ENCODE measurements at regions not wholly inside any gene's neighbourhood (a gene's known extent, or its start where the extent isn't known, plus 50 kb on each side); places are given as distances from the start of the nearest gene placed in this dataset.

DNA sequence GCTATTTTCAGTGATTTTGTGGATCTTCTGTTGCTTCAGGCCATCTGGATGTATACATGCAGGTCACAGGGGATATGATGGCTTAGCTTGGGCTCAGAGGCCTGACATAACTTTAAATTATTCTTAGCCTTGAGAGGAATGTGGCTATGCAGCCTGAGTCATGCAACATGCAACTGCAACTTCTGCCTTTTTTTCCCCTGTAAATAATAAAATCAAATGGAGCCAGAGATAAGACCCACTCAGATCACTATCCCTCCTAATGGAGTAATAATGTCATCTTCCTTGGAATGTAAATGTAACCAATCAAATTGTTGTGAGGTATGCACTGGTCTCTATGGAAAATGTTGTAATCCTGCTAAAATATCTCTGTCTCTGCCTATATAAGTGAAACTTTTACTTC, 54.9 kb downstream of the MAGEB17 start:
- no peak for DNase-seq

DNA sequence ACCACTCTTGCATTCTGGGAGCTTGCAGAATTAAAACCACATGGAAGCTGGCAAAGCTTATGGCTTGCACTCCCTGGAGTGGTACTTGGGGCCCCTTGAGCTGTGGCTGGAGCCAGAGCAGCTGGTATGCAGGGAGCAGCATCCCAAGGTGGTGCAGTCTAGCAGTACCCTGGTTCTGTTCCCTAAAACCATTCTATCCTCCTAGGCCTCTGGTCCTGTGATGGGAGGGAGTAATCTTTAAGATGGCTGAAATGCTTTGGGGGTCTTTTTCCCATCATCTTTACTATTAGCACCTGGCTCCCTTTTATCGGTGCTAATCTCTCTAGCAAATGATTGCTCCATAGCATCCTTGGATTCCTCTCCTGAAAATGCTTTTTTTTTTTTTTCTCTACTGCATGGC, 56.1 kb downstream of the MAGEB17 start:
- DNase-seq, result no peak

DNA sequence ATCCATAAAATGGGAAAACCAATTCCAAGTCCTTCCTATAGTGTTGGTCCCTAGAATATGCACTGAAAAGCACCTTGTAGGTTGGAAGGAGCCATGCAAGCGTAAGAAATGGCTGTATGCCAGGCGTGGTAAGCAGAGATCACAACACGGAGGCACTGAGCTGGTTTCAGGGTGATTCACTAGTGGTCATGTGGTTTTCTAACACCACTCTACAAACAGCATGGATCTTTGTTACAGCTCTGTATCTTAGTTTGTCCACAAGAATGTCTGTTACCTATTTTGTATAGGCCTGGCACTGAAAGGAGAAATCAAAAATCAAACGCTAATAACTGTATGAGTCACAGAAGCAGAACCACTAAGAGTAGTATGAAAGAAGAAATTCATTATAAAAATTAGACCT, 71.9 kb downstream of the MAGEB17 start:
- DNase-seq, result no peak

DNA sequence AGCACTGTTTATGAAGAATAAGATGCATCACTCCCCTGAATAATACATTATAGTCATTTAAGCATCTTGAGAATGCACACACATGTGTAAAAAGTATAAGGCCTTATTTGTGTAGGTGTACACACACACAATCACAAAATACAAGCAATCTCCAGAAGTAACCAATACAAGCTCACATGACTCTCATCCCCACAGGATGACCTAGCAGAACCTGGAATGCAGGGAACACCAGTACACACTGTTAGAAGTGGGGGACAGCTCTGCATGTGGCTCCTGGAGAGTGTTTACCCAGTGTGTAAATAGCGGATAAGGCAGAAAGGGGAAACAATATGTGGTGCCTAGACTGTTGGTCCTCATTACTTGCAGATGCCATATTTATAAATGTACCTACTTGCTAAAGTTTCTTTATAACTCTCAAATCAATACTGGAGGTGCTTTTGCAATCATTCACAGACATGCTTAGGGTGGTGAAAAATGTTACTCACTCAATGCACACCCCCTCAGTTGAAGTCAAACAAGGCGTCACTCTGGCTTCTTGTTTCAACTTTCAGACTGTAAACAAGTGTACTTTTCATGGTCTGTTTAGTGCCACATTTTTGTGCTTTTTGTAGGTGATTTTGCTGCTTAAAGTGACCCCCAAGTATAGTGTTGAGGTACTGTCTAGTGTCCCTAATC, 73.1 kb downstream of the MAGEB17 start:
- no peak for DNase-seq

DNA sequence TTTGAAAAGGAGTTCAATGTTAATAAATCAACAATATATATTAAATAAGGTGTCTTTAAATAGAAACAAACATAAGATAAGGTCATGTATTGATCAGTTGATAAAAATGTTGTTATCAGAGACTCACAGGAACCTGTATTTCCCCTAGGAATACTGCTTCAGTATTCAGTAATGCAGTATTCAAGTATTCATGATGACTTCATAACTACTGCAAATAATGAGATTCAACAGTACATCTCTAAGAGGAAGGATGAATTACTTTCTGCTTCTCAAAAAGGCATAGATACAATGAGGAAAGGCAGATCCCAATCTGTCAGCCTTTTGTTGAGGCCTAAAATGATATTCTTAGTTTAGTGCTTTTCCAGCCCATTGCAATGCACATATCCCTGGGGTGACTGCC, 73.7 kb downstream of the MAGEB17 start:
- DNase-seq, result no peak

DNA sequence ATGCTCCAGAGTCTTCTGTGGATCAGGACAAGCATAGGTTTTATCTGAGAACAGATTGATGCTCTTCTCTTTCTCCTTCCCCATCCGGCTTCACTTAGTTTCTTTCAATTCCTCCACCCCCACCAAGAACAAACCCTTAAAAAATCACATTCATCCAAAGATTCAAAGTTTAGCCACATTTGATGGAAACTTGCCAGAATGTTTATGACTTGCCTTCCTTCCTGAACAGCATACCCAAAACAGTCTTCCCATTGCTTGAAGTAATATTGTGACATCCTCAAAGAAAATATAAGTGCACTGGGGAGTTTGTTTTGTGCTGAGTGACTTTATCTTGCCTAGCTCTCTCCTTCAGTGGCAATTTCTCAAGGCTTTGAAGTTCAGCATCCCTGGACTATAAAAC, 83.0 kb downstream of the MAGEB17 start:
- DNase-seq, result no peak

DNA sequence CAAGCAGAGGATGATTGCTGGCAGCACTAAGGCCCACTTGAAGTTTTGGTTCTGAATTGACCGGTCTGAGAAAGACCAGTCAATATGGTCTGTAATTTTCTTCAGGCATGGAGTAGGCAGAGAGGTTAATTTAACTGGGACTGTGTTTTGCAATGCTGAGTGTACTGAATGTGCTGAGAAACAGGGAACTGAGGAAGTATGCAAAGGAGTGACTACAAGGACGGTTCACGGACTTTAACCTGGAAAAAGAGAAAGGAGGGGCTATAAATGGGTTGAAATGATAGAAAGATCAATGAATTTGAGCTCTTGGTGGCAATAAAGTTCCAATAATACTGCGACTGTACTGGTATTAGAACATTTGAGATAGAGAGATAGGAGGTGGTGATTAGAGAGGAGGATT, 84.5 kb downstream of the MAGEB17 start:
- no peak for DNase-seq

DNA sequence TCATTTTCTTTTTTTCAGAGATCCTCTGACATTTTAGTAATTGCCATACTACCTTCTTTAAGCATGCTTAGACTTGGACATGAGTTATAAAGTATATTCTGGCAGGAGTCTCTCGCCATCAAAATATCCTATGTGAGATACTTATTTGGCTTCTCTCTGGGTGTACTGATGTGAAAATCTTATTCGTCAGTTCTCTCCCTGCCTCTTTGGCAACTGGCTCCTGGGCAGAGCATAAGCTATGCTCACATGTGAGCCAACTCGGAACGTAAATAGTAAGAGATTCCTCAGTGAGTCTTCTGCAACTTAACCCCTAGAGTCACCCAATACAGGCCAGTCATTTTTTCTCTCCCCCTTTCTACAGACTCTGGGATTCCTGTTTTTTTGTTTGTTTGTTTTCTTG, 91.6 kb downstream of the MAGEB17 start:
- no peak for DNase-seq

DNA sequence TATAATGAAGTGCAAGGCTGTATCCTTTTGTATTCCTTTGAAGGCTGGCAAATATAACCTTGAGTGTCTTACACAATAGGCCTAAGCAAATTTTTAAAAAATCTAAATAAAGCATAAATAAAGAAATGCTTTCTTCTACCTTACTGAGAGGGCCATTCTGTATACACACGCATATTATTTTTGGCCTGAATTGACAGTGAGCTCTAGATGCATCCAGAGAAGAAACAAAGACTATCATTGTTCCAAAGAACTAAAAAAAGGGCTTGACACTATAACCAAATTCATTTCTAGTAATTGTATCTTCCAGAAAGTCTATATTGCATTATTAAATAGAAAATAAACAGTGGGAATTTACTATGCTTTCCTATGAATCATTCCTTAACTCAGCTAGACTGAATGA, 100.2 kb downstream of the MAGEB17 start:
- no peak for DNase-seq

DNA sequence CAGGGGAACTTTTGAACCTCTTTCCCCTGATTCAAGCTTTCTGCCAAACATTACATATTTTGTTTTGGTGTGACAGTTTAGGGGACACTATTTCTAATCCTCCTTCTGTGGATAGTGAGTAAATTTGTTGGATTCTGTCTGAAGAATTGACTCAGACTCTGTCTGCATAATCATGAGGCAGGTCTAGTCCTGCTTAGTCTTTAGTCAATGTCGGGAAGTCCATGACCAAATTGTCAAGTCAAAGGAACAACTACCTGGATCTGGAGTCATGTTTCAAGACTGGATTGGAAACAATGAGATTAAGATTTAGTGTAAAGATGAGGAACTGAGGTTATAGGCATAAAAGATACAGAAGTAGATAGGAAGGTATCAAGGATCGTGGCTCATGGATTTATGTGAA, 100.9 kb downstream of the MAGEB17 start:
- no peak for DNase-seq

DNA sequence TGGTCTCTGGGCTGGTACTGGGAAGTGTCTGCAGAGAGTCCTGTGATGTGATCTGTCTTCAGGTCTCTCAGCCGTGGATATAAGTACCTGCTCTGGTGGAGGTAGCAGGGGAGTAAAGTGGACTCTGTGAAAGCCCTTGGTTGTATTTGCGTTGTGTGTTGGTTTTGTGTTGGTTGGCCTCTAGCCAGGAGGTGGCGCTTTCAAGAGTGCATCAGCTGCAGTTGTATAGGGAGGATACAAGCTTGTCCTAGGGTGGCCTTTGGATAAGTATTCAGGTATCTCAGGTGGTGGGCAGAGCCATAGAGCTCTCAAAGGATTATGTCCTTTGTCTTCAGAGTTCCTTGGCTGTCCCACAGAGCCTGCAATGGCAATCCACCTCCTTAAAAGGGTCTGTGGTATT, 111.6 kb downstream of the MAGEB17 start:
- DNase-seq, result no peak

DNA sequence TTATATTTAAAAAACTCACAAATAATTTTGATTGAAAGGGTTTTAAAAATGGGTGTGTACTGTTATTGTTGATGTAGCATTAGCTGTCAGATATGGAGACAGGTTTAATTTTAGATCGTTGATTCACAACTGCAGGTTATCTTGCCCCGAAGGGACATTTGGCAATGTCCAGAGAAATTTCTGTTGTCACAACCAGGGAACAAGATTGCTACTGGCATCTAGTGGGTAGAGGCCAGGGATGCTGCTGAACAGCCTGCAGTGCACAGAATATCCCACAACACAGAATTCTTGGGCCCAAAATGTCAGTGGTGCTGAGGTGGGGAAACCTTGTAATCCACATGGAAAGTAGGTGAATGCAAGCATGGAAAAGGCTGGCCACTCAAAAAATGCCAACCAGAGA, 114.9 kb downstream of the MAGEB17 start:
- no peak for DNase-seq

DNA sequence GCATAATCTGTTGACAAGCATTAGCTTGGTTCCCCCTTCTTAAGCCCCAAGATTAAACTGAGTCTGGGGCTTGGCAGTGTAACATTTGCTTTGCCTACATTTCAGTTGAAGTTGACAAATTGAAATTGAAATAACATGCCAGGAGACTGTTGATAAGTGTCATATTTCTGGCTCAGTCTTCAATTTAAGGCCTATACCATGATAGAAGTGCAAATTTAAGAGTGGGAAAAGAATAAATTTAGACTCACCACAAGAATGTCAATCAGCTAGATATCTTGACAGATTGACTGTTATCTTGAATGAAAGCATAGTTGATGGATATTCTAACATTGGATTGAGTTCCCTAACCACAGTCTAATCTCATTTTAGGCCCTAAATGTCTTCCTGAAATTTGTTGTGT, 117.6 kb downstream of the MAGEB17 start:
- DNase-seq, result no peak

DNA sequence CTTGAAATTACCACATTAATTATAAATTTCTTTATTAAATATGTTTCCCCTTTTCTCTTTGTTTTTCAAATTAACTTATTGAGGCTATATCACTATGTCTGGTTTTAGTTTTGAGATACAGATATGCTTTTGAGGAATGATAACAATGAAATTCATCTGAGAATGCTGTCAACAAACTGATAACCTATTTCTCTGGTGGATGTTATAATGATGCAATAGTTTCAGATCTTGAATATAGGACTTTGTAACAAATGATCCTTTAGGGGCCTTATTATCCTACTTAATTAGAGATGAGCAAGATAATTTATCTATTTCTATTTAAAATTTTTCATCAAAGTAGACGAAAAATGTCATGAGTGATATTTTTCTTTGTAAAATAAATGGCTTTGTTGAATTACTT, 123.7 kb downstream of the MAGEB17 start:
- no peak for DNase-seq

DNA sequence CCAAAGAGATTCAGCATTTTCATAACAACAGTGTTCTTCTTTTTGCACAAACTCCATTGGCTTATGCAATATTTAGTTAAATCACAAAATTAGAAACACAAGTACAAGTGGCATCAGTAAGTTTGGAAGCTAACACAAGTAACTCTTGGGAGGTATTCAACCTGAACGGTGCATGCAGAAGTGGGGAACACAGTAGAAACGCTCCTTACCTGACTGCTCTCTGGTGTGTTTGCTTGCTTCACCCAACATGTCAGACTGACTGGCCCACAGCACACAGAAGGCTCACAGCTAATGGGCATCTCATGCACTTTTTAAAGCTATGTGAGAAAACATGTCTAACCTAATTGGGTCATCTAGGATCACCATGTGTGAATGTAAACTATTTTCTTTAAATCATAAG, 133.6 kb downstream of the MAGEB17 start:
- DNase-seq, result no peak

DNA sequence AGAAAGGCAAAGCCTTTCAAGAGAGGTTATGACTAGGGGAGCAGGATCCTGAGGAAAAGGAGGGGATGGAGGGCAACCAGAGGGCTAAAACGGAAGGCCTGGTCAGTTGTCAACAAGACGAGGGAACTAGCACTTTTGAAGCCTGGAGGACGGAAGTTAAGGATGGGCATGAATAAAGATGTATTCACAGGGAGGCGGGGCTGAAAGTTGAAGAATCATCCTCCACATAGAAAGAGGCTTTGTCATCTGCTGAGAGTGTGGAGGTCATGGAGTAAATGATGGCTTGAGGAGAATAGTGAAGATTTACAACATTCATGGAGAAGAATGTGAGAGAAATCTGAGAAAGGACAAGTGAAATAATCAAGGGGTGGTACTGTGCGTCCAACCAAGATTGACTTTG, 137.5 kb downstream of the MAGEB17 start:
- DNase-seq, result no peak

DNA sequence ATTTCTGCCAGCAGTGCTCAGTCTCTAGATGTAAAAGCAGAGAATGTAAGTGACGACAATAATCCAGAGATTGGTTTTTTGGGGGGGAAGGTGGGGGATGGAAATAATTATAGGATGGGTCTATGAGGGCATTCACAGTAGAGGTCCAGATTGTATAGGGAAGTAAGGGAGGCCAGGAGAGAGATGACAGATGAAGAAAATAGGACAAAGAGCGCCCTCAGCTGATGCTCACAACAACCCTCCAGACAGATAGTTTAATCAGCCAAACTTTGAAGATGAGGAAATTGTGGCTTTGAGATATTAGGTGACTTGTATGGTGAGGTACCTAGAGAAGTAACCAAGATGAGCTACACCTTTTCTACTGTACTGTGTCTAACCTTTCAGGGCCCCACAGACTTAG, 137.9 kb downstream of the MAGEB17 start:
- no peak for DNase-seq

DNA sequence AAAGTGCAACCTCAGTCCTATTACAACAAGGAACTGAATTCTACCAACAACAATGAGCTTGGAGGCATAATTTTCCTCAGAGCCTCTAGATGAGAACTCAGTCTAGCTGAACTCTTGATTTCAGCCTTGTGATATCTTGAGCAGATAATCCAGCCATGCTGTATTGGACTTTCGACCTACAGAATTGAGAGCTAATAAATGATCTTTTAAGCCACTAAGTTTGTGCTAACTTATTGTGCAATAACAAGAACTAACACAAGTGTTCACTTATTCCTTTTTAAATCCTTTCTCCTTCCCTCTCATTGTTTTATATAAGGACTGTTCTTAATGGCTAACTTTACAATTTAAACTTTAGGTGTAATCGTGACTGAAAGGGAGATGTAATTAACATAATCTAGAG, 140.7 kb downstream of the MAGEB17 start:
- DNase-seq, result no peak

DNA sequence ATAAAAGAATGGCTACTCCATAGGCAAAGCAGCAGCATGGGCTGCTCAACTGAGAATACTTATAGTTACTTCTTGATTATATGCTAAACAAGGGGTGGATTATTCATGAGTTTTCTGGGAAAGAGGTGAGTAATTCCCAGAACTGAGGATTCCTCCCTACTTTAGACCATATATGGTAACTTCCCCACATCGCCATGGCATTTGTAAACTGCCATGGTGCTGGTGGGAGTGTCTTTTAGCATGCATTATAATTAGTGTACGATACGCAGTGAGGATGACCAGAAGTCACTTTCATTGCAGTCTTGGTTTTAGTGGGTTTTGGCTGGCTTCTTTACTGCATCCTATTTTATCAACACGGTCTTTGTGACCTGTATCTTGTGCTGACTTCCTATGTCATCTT, 141.5 kb downstream of the MAGEB17 start:
- no peak for DNase-seq

DNA sequence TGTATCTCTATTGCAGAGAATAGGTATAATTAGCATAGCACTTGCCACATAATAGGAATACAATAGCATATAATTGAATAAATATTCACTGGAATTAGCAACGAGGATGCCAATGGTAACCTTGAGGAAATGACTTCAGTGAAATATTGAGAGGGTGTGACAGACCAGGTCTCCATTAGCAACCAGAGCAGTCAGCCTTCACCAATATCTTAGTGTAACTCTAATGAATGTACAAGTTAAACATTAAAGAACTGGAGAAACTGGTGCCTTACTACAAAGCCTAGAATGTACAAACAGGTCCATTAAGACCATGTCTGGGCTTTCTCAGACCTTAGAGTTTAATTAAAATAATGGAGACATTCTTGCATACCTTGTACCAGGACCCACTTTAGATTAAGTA, 143.0 kb downstream of the MAGEB17 start:
- no peak for DNase-seq

DNA sequence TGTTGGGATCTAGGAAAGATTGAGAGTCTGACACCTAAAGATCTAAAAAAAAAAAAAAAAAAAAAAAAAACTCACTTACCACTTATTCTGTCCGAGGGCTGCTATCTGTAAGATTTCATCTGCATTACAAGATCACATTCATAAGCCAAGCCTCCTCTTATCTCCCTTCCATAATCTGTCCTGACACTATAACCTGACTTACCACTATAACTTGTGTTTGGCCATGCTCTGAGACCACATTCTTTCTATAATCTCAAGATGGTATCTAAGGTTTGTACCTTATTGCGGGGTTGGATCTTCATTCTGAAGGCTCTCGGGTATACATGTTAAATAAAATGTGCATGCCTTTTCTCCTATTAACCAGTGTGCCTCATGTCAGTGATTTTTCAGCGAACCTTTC, 144.4 kb downstream of the MAGEB17 start:
- DNase-seq, result no peak

DNA sequence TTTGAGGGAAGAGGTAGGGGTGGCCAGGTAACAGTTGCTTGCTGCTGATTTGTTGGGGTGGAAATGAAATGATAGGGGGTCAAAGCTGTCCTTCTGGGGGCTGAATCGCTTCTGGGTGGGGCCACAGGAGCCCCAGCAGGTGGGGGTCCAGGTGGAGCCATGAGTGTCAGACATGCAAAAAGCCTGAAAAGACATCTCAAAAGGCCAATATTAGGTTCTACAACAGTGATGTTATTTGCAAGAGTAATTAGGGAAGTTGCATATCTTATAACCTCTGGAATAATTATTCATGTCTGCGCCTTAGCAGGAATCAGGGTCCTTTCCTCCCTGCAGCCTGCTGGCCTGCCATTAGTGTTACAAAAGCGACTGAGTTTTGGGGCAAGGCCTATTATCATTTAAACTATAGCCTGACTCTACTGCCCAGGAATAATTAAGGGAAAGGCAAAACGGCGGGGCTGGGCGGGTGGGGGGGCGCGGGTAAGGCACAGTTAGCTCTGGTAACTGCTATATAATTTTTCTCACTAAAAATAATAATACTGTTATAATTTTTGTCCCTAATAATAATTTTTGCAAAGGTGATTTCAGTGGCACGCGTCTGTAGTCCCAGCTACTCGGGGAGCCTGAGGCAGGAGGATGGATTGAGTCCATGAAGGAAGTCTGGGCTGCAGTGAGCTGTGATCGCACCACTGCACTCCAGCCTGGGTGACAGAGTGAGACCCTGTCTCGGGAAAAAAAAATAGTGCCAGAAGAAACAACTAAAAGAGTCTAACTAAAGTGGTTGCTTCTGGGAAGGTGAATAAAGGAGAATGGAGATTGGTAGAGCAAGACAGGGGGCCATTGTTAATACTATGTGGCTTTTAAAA, 145.7 kb downstream of the MAGEB17 start:
- DNase-seq, result no peak

DNA sequence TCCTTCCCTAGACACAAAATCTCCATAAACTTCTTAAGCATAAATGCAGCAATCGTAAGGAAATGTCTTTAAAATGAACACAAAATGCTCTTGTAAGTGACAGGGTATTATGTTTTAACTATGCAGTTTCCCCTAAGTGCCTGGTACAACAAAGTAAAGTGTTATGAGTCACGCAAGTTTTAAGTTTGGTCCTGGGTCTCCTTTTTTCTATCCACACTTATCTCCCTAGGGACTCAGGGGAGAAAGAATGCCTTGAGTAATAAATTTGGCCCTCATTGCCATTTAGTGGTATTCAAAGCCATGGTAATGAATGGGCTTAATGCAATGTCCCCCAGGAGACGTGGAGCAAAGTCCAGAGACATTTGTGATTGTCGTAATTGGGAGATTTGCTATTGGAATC, 149.1 kb downstream of the MAGEB17 start:
- DNase-seq, result no peak

DNA sequence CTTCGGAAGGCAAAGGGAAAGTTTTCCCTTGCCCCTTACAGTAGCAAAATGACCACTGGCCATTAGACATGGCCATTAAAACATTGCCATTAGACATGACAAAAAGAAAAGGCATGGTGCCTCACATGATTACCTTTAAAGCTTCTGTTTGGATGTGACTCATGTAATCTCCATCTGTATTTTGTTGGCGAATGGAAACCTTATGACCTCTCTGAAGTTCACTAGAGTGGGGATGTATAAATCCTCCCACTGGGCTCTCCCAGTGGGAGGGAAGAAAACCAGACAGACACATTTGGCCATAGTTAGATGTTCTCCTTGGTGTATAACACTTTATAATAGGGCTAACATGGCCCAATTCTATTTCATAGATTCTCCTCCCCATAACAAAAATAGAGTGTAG, 152.6 kb downstream of the MAGEB17 start:
- DNase-seq, result no peak
